WTC11 (cell line): ENCODE measurements at regions not wholly inside any gene's neighbourhood (a gene's known extent, or its start where the extent isn't known, plus 50 kb on each side); places are given as distances from the start of the nearest gene placed in this dataset.

Source experiments
- ATAC-seq: fragments of 200-7000 bp; cut with Tn5 transposase; 2 replicates; pipeline ENCODE4 v1.10.0; 2021; ENCODE audit warnings: mild to moderate bottlenecking, moderate library complexity
- CTCF ChIA-PET: fragments of 300-600 bp; sonication (Branson Sonifier 250); formaldehyde crosslinking; loops from one replicate; lab custom pipeline; 2021; ENCODE audit warnings: antibody characterized with exemption; lab: Charles Lee
- POLR2A ChIA-PET: fragments of 350-600 bp; sonication (Branson Sonifier 250); formaldehyde crosslinking; loops from one replicate; lab custom pipeline; 2021; ENCODE audit warnings: antibody characterized with exemption; lab: Charles Lee
- DNase-seq: peaks from one replicate; pipeline ENCODE4 v3.0.0; 2021; ENCODE audit warnings: low spot score
- H3K27ac Mint-ChIP-seq: 2 replicates; pipeline ENCODE4 v1.8.0; 2021; ENCODE audit warnings: mixed read lengths
- H3K27me3 Mint-ChIP-seq: 2 replicates; pipeline ENCODE4 v1.8.0; 2021; ENCODE audit warnings: low read depth, mild to moderate bottlenecking, moderate library complexity, mixed read lengths
- H3K36me3 Mint-ChIP-seq: 2 replicates; pipeline ENCODE4 v1.8.0; 2021; ENCODE audit warnings: mixed read lengths
- H3K4me1 Mint-ChIP-seq: 2 replicates; pipeline ENCODE4 v1.8.0; 2022; ENCODE audit warnings: mixed read lengths
- H3K4me3 Mint-ChIP-seq: 2 replicates; pipeline ENCODE4 v1.8.0; 2021; ENCODE audit warnings: mild to moderate bottlenecking, moderate library complexity, mixed read lengths
- H3K9me3 Mint-ChIP-seq: 2 replicates; pipeline ENCODE4 v1.8.0; 2021; ENCODE audit warnings: mixed read lengths
- AR ChIP-seq: fragments of 250-450 bp; sonication (Bioruptor Pico); IDR thresholded peaks from 2 replicates; pipeline ENCODE4 v1.9.0; 2021; ENCODE audit warnings: mild to moderate bottlenecking
- ARID4B ChIP-seq: sonication (generic); formaldehyde crosslinking; IDR thresholded peaks from 2 replicates; pipeline ENCODE4 v1.8.0; 2023; ENCODE audit warnings: missing genetic modification reagents, mild to moderate bottlenecking, borderline replicate concordance
- E2F4 ChIP-seq: sonication (generic); formaldehyde crosslinking; IDR thresholded peaks from 2 replicates; pipeline ENCODE4 v1.8.1; 2022; ENCODE audit warnings: low read depth, mild to moderate bottlenecking, moderate library complexity, missing genetic modification reagents, borderline replicate concordance
- E2F5 ChIP-seq: sonication (generic); formaldehyde crosslinking; IDR thresholded peaks from 2 replicates; pipeline ENCODE4 v1.8.1; 2022; ENCODE audit warnings: mild to moderate bottlenecking, moderate library complexity, missing genetic modification reagents
- FOXK1 ChIP-seq: sonication (generic); formaldehyde crosslinking; IDR thresholded peaks from 2 replicates; pipeline ENCODE4 v1.8.0; 2022; ENCODE audit warnings: mild to moderate bottlenecking, moderate library complexity, missing genetic modification reagents
- JAZF1 ChIP-seq: fragments of 250-450 bp; sonication (Bioruptor Pico); IDR thresholded peaks from 2 replicates; pipeline ENCODE4 v1.9.0; 2021; ENCODE audit warnings: moderate library complexity, mild to moderate bottlenecking, inconsistent platforms
- NFATC4 ChIP-seq: fragments of 250-450 bp; sonication (Bioruptor Pico); IDR thresholded peaks from 2 replicates; pipeline ENCODE4 v1.9.0; 2021; ENCODE audit warnings: mild to moderate bottlenecking
- RELA ChIP-seq: sonication (generic); formaldehyde crosslinking; IDR thresholded peaks from 2 replicates; pipeline ENCODE4 v1.8.1; 2022; ENCODE audit warnings: missing genetic modification reagents, mild to moderate bottlenecking, borderline replicate concordance
- SP1 ChIP-seq: sonication (generic); formaldehyde crosslinking; conservative IDR thresholded peaks from 2 replicates; pipeline ENCODE4 v1.8.1; 2022; ENCODE audit warnings: missing genetic modification reagents
- TP53 ChIP-seq: sonication (generic); formaldehyde crosslinking; IDR thresholded peaks from 2 replicates; pipeline ENCODE4 v1.8.1; 2023; ENCODE audit warnings: mild to moderate bottlenecking, missing genetic modification reagents
- ZBTB21 ChIP-seq: sonication (generic); formaldehyde crosslinking; IDR thresholded peaks from 2 replicates; pipeline ENCODE4 v1.8.1; 2023; ENCODE audit warnings: mild to moderate bottlenecking, missing genetic modification reagents, borderline replicate concordance
- ZNF396 ChIP-seq: fragments of 250-450 bp; sonication (Bioruptor Pico); IDR thresholded peaks from 2 replicates; pipeline ENCODE4 v1.8.0; 2021; ENCODE audit warnings: mild to moderate bottlenecking, moderate library complexity, borderline replicate concordance
- ZNF416 ChIP-seq: fragments of 250-450 bp; sonication (Bioruptor Pico); IDR thresholded peaks from 2 replicates; pipeline ENCODE4 v1.9.0; 2021; ENCODE audit warnings: mild to moderate bottlenecking, inconsistent platforms
- ZNF425 ChIP-seq: fragments of 250-450 bp; sonication (Bioruptor Pico); conservative IDR thresholded peaks from 2 replicates; pipeline ENCODE4 v1.9.0; 2021; ENCODE audit warnings: mild to moderate bottlenecking
- ZSCAN18 ChIP-seq: fragments of 250-450 bp; sonication (Bioruptor Pico); IDR thresholded peaks from 2 replicates; pipeline ENCODE4 v2.1.2; 2022; ENCODE audit warnings: mild to moderate bottlenecking, moderate library complexity

GRCh38 chr12:78756936-78757335 is 107.6 kb upstream of the SYT1 start (continued):
- TF ChIP-seq ZNF425, result no peak

- ChIA-PET POLR2A (no interaction called here), CTCF (no interaction called here)
- Mint-ChIP-seq H3K9me3 (peaks cover 20% of the 10 kb centered on the region), H3K36me3 (0 out of 2 replicates have a peak, but pooled peaks cover 3% of the 10 kb centered on the region), H3K4me1 (no peaks in the 10 kb centered on the region), H3K27me3 (no peaks in the 10 kb centered on the region), H3K27ac (no peak overlapping the region), H3K4me3 (no peak overlapping the region)
- no peak for TF ChIP-seq ZBTB21
- no peak for TF ChIP-seq ZNF416 (CRISPR knock-in tag)
- TF ChIP-seq JAZF1 (CRISPR knock-in tag), result no peak
- no peak for TF ChIP-seq NFATC4 (CRISPR knock-in tag)
- no peak for TF ChIP-seq ZNF396 (CRISPR knock-in tag)
- no peak for TF ChIP-seq AR (CRISPR knock-in tag)
- no peak for TF ChIP-seq E2F5 (CRISPR knock-in tag)
- no peak for TF ChIP-seq FOXK1 (CRISPR knock-in tag)
- no peak for TF ChIP-seq SP1 (CRISPR knock-in tag)
- no peak for TF ChIP-seq E2F4
- no peak for TF ChIP-seq TP53
- TF ChIP-seq ZSCAN18 (CRISPR knock-in tag), result no peak
- no peak for TF ChIP-seq ARID4B (CRISPR knock-in tag)
- TF ChIP-seq RELA, result no peak
- DNase-seq (no peak), ATAC-seq (no peak)
These were observed 105.2 kb upstream of the SYT1 start for GRCh38 chr12:78759367-78759766.
